ENCODE measurements at regions not wholly inside any gene's neighbourhood (a gene's known extent, or its start where the extent isn't known, plus 50 kb on each side); places are given as distances from the start of the nearest gene placed in this dataset.
"Not testable (repeated sequence)": the region's sequence is repeated elsewhere in the genome, so short reads cannot be mapped to it uniquely, and the experiment has no call there.

- DNase-seq (ENCODE audit: insufficient read length, low spot score) (no peak), FAIRE-seq (no peak)
- TF ChIP-seq CTCF (IDR thresholded peaks at IDR 0.05; ENCODE audit: insufficient read depth, missing control alignments): no peak
Observed at GRCh38 chr4:184335520-184335919, 117.8 kb upstream of the ENPP6 start.

DNA sequence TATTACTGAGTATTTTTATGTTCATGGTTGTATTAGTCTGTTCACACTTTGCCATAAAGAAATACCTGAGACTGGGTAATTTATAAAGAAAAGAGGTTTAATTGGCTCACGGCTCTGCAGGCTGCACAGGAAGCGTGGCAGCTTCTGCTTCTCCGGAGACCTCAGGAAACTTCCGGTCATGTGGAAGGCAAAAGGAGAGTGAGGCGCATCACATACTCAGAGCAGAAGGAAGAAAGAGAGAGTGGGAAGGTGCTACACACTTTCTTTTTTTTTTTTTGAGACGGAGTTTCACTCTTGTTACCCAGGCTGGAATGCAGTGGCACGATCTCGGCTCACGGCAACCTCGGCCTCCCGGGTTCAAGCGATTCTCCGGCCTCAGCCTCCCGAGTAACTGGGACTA lies 115.8 kb upstream of the ENPP6 start:
- not testable (repeated sequence) for DNase-seq (ENCODE audit: insufficient read length, low spot score); FAIRE-seq

DNA sequence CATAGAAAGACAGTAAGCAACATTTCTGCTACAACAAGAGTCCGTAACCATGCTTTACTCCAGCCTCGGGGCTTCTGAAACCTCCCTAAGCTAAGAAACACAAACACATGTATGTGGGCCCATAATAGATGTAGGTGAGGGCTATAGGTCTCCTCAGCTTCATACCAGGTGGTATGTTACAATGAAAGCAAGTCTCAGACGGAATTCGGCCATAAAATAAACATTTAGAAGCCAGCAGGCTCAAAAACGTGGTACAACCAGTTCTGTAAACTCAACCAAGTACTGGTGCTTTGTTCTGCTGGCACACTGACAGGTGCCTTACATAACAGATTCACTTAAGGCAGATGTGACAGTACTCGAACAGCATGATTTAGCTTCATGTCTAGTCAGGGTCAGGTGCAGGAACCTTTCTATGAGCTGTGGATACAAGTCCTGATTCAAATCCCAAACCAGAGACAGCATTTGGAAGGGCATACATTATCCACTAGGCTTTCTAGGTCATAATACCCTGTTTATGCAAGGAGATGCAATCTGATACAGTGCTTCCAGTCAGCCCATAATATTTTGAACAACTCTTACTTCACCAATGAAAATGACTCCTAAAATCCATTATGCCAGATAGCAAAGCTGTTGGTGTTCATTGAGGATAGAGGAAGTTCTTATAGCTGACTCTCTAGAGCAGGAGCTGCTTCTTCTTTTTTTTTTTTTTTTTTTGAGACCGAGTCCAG lies 113.8 kb upstream of the ENPP6 start:
- DNase-seq (ENCODE audit: insufficient read length, low spot score): no peak
- no peak for FAIRE-seq

DNA sequence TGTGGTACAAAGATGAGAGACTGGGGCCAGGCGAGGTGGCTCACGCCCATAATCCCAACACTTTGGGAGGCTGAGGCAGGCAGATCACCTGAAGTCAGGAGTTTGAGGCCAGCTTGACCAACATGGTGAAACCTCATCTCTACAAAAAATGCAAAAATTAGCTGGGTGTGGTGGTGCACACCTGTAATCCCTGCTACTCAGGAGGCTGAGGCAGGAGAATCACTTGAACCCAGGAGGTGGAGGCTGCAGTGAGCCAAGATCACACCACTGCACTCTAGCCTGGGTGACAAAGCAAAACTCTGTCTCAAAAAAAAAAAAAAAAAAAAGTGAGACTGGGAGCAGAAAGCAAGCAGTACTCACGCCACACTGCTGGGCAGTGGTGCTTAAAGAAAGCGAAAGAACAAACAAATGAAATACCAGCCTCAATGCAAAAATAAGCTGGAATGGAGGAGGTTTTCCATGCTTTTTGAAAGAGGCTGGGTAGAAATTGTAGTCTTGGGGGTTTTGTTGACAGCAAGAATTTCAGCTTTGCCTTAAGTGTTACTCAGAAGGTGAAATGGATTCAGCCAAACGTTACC lies 112.9 kb upstream of the ENPP6 start:
- FAIRE-seq; DNase-seq (ENCODE audit: insufficient read length, low spot score): not testable (repeated sequence)

More for the DNA sequence above, 113.8 kb upstream of the ENPP6 start:
- no peak for TF ChIP-seq CTCF (IDR thresholded peaks at IDR 0.05; ENCODE audit: insufficient read depth, missing control alignments)

DNA sequence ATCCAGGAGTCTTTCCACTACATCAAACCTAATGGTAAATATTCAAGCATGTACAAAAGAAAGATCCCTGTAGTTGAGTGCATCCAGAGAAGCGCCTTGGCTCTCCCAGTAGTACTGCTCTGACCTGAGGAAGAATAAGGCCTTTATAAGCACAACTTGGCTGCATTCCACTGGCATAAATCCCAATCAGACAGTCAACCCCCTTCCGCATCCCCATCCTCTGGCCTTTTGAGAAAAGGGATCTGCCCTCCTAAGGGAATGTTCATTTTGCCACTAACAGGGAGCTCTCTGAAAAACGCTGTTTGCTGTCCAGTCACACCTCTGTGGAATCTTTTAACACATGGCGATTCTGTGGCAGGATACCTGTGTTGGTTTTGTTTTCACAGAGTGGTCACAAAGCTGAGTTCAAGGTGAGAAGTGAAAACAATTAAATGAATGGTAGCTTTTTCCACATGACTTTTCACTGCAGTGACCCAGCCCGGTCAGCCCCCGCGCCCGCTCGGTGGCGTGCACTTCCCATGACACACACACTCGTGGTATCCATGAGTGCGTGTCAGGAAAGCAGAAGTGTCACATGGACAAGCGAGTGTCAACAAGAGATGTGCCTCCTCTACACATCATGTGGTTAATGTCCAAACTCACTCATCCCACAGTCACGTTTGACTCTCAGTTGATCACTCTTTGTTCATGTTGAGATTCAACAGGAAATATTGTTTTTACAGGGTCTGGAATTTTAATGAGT lies 112.2 kb upstream of the ENPP6 start:
- no peak for FAIRE-seq
- TF ChIP-seq CTCF (IDR thresholded peaks at IDR 0.05; ENCODE audit: insufficient read depth, missing control alignments): no peak
- no peak for DNase-seq (ENCODE audit: insufficient read length, low spot score)

DNA sequence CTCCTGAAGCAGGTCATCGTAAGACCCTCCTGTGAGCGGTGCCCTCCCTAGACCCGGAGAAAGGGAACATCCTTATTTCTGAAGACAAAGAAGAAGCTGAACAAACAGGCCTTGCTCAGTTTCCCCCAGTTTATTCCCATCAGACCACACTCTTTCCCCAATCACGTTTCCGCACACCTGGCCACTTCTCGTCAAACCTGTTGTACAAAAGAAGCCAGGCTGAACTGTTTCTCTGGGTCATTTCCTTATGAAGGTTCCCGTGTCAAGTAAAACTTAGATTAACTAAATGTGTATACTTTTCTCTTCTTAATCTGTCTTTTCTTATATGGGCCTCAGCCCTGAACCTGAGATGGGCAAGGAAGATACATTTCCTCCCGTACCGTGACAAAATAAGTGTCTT lies 111.6 kb upstream of the ENPP6 start:
- DNase-seq (ENCODE audit: insufficient read length, low spot score): no peak
- no peak for TF ChIP-seq CTCF (IDR thresholded peaks at IDR 0.05; ENCODE audit: insufficient read depth, missing control alignments)
- FAIRE-seq: no peak

DNA sequence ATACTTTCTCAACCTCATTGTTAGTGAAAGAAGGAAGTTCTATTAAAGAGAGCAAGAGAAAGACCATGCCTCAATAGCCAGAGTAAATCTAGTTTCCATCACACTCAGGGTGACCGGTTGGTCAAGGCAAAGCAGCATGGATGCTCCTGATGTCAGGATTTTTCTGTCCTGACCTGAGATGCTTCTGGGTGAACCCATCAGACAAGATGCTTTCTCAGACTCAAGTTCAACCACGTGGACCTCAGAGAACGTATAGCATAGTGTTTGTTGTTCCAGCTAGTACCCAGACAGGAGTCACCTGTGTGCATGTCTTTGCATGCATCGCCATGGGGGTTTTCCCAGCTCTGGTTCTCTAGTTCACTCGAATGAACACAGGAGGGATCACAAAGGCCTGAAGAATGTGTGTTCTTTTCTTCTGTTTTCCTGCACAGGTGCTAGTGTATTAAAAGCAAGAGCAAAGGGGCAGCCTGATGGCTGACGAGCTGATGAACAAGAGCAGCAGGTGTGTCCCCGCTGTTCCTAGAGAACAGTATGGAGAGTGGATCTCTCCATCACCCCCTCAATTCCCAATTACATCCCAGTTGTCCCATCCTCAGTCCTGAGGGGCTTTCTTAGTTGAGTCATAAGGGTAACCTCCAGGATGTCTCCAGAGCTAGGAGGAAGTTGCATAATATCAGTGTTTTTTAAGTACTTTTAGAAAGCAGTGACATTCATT lies 110.5 kb upstream of the ENPP6 start:
- FAIRE-seq (no peak), DNase-seq (ENCODE audit: insufficient read length, low spot score) (no peak)
- TF ChIP-seq CTCF (IDR thresholded peaks at IDR 0.05; ENCODE audit: insufficient read depth, missing control alignments): no peak
